ENCODE measurements at regions not wholly inside any gene's neighbourhood (a gene's known extent, or its start where the extent isn't known, plus 50 kb on each side); places are given as distances from the start of the nearest gene placed in this dataset.

DNA sequence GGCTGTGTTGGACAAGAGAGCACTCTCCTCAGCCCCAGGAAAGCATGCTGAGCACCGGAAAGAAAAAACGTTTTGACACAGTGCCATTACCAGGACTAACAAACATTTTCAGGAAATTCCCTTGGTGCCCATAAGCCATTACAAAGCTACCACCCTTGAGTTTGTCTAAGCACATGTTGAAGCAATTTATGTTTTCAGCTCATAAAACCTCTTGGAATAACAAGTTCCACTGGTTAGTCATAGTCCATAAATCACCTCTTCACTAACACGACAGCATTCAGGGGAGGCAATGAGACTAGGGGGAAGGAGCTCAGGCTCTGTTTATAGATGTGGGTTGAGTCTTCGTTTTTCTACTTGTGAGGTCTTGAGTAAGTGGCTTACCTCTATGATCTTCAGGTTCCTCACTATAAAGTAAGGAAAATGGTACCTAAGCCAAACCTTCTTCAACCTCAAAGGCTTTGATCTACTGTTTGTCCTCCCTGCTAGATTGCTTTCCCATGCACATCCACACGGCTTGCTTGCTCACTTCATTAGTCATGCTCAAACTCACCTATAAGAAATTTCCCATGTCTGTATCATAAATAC lies 65.4 kb downstream of the DRD1 start:
- Histone ChIP-seq H3K27me3 (no peaks in the 10 kb centered on the region), H3K9me3 (no peaks in the 10 kb centered on the region), H3K4me3 (no peak overlapping the region), H3K36me3 (no peaks in the 10 kb centered on the region), H3K27ac (no peak overlapping the region), H3K4me1 (no peaks in the 10 kb centered on the region)
- no peak for DNase-seq (ENCODE audit: low spot score in 2 of 2)
- TF ChIP-seq, protein P1, sequence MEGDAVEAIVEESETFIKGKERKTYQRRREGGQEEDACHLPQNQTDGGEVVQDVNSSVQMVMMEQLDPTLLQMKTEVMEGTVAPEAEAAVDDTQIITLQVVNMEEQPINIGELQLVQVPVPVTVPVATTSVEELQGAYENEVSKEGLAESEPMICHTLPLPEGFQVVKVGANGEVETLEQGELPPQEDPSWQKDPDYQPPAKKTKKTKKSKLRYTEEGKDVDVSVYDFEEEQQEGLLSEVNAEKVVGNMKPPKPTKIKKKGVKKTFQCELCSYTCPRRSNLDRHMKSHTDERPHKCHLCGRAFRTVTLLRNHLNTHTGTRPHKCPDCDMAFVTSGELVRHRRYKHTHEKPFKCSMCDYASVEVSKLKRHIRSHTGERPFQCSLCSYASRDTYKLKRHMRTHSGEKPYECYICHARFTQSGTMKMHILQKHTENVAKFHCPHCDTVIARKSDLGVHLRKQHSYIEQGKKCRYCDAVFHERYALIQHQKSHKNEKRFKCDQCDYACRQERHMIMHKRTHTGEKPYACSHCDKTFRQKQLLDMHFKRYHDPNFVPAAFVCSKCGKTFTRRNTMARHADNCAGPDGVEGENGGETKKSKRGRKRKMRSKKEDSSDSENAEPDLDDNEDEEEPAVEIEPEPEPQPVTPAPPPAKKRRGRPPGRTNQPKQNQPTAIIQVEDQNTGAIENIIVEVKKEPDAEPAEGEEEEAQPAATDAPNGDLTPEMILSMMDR (IDR thresholded peaks at IDR 0.05): no peak
- TF ChIP-seq POLR2AphosphoS5 (IDR thresholded peaks at IDR 0.05) (no peak), POLR2A (IDR thresholded peaks at IDR 0.05) (no peak)
- intact Hi-C loops (cut with DNase I; ENCODE audit: low total_unique reads): no loop called here

DNA sequence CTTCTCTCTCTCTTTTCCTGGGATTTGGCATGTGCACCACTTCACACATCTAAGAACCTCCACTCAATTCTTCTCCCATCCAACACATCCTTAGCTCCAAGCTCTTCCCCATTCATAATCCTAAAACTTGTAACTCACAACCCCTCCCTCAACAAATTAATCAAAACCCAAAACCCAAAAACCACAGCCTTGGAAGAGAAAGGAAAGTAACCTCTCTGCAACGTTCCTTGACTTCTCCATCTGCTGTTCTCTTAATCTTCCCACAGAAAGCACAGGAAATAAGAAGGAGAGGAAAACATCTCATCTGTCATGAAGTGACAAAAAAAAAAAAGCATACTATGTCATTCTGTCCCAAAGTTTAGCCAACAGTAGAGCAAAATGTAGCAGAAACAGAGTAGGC lies 66.2 kb downstream of the DRD1 start:
- DNase-seq (ENCODE audit: low spot score in 2 of 2): no peak
- intact Hi-C loops (cut with DNase I; ENCODE audit: low total_unique reads): no loop called here
- TF ChIP-seq, protein P1 (IDR thresholded peaks at IDR 0.05): no peak
- TF ChIP-seq POLR2A (IDR thresholded peaks at IDR 0.05): no peak
- TF ChIP-seq POLR2AphosphoS5 (IDR thresholded peaks at IDR 0.05): no peak
- Histone ChIP-seq H3K27ac (no peak overlapping the region), H3K9me3 (no peaks in the 10 kb centered on the region), H3K36me3 (no peaks in the 10 kb centered on the region), H3K4me3 (no peak overlapping the region), H3K4me1 (no peaks in the 10 kb centered on the region), H3K27me3 (no peaks in the 10 kb centered on the region)

DNA sequence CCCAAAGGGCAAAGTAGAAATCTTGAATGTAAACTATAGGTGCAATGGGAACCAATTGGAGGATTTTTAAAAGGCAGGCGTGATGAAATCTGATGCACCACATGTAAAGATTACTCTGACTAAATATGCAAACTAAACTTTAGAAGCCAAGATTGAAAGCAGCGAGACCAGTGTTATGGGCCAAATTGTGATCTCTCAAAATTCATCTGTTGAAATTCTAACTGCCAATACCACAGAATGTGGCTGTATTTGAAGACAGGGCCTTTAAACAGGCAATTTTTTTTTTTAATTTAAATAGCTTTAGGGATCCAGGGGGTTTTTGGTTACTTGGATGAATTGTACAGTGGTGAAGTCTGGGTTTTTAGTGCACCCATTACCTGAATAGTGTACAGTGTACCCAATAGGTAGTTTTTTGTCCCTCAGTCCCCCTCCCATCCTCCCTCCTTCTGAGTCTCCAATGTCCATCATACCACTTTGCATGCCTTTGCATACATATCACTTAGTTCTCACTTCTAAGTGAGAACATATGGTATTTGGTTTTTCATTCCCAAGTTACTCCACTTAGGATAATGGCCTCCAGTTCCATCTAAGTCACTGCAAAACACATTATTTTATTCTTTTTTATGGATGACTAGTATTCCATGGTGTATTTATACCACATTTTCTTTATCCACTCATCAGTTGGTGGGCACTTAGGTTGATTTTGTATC lies 69.7 kb downstream of the DRD1 start:
- Histone ChIP-seq H3K9me3 (no peaks in the 10 kb centered on the region), H3K27ac (no peak overlapping the region), H3K36me3 (no peaks in the 10 kb centered on the region), H3K4me1 (no peaks in the 10 kb centered on the region), H3K4me3 (no peak overlapping the region), H3K27me3 (no peaks in the 10 kb centered on the region)
- no peak for DNase-seq (ENCODE audit: low spot score in 2 of 2)
- TF ChIP-seq POLR2AphosphoS5 (IDR thresholded peaks at IDR 0.05) (no peak), POLR2A (IDR thresholded peaks at IDR 0.05) (no peak)
- TF ChIP-seq, protein P1 (IDR thresholded peaks at IDR 0.05): no peak
- intact Hi-C loops (cut with DNase I; ENCODE audit: low total_unique reads): no loop called here

DNA sequence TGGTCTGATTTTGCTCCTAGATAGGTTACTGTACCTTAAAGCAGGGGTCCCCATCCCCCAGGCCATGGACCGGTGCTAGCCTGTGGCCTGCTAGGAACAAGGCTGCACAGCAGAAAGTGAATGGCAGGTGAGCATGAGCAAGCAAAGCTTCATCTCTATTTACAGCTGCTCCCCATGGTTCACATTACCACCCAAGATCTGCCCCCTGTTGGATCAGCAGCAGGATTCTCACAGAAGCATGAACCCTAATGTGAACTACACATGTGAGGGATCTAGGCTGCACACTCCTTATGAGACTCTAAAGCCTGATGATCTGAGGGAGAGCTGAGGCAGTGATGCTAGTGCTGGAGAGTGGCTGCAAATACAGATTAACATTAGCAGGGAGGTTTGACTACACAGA lies 78.1 kb downstream of the DRD1 start:
- no peak for DNase-seq (ENCODE audit: low spot score in 2 of 2)
- no peaks in the 10 kb centered on the region for H3K4me1 ChIP-seq
- TF ChIP-seq POLR2A (IDR thresholded peaks at IDR 0.05) (no peak), POLR2AphosphoS5 (IDR thresholded peaks at IDR 0.05) (no peak)
- TF ChIP-seq, protein P1 (IDR thresholded peaks at IDR 0.05): no peak
- H3K27ac ChIP-seq: no peak overlapping the region
- no peaks in the 10 kb centered on the region for H3K36me3 ChIP-seq
- no peak overlapping the region for H3K4me3 ChIP-seq
- intact Hi-C loops (cut with DNase I; ENCODE audit: low total_unique reads): no loop called here
- no peaks in the 10 kb centered on the region for H3K27me3 ChIP-seq
- H3K9me3 ChIP-seq: no peaks in the 10 kb centered on the region

DNA sequence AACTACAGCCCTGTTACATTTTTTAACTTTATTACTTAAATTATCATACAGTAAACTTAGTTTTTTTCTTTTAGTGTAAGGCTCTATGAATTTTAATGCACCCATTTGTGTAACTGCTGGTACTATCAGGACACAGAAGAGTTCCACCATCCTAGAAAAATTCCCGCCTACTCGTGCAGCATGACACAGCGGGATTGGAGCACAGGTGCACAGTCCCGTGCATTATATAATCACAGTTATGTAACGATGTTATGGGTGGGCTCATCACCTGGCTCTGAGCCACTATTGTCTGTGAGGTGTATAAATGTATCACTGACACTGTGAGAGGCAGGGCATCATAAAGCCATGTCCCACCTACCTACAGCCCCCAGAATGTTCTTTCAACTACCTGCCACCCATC lies 80.7 kb downstream of the DRD1 start:
- no peak overlapping the region for H3K27ac ChIP-seq
- TF ChIP-seq POLR2A (IDR thresholded peaks at IDR 0.05) (no peak), POLR2AphosphoS5 (IDR thresholded peaks at IDR 0.05) (no peak)
- TF ChIP-seq, protein P1 (IDR thresholded peaks at IDR 0.05): no peak
- H3K4me3 ChIP-seq: no peak overlapping the region

More for the DNA sequence above, 80.7 kb downstream of the DRD1 start:
- intact Hi-C loops (cut with DNase I; ENCODE audit: low total_unique reads): no loop called here
- Histone ChIP-seq H3K4me1 (no peaks in the 10 kb centered on the region), H3K36me3 (no peaks in the 10 kb centered on the region), H3K27me3 (no peaks in the 10 kb centered on the region), H3K9me3 (no peaks in the 10 kb centered on the region)
- no peak for DNase-seq (ENCODE audit: low spot score in 2 of 2)

Measured in breast epithelium (tissue), 4 donors.